NCI-H1694 (cell line): ENCODE measurements at regions not wholly inside any gene's neighbourhood (a gene's known extent, or its start where the extent isn't known, plus 50 kb on each side); places are given as distances from the start of the nearest gene placed in this dataset.
"Not testable (repeated sequence)": the region's sequence is repeated elsewhere in the genome, so short reads cannot be mapped to it uniquely, and the experiment has no call there.

Experiments used
- DNase-seq: peaks from one replicate; lab custom pipeline; 2025; lab: John Stamatoyannopoulos, UW

- not testable (repeated sequence) for DNase-seq
Observed at GRCh38 chr14:83298016-83298415, 1764.4 kb upstream of the SEL1L start.

GRCh38 chr14:83300476-83301064 lies 1766.9 kb upstream of the SEL1L start:
- DNase-seq: peak; percentile 73

- no peak for DNase-seq
Observed at GRCh38 chr14:83301791-83302190, 1768.1 kb upstream of the SEL1L start.

- no peak for DNase-seq
Observed at GRCh38 chr14:83309211-83309610, 1775.6 kb upstream of the SEL1L start.

GRCh38 chr14:83309833-83310232 lies 1776.2 kb upstream of the SEL1L start:
- no peak for DNase-seq

- DNase-seq: no peak
Observed at GRCh38 chr14:83312511-83312910, 1778.9 kb upstream of the SEL1L start.

- no peak for DNase-seq
Observed at GRCh38 chr14:83314764-83315163, 1781.1 kb upstream of the SEL1L start.

GRCh38 chr14:83316356-83316755 lies 1782.7 kb upstream of the SEL1L start:
- DNase-seq: no peak

GRCh38 chr14:83320837-83321236 lies 1787.2 kb upstream of the SEL1L start:
- no peak for DNase-seq

- no peak for DNase-seq
Observed at GRCh38 chr14:83331513-83331912, 1797.9 kb upstream of the SEL1L start.

GRCh38 chr14:83342590-83342989 lies 1808.9 kb upstream of the SEL1L start:
- DNase-seq: no peak

- no peak for DNase-seq
Observed at GRCh38 chr14:83347874-83348273, 1814.2 kb upstream of the SEL1L start.

- no peak for DNase-seq
Observed at GRCh38 chr14:83355609-83356008, 1822.0 kb upstream of the SEL1L start.

- DNase-seq: no peak
Observed at GRCh38 chr14:83356080-83356479, 1822.4 kb upstream of the SEL1L start.

- DNase-seq: no peak
Observed at GRCh38 chr14:83372271-83372670, 1838.6 kb upstream of the SEL1L start.

GRCh38 chr14:83379436-83379835 lies 1845.8 kb upstream of the SEL1L start:
- no peak for DNase-seq

GRCh38 chr14:83384253-83384652 lies 1850.6 kb upstream of the SEL1L start:
- no peak for DNase-seq

GRCh38 chr14:83395321-83395720 lies 1861.7 kb upstream of the SEL1L start:
- no peak for DNase-seq

GRCh38 chr14:83416476-83416875 lies 1882.8 kb upstream of the SEL1L start:
- no peak for DNase-seq

GRCh38 chr14:83419420-83419819 lies 1885.8 kb upstream of the SEL1L start:
- DNase-seq: no peak

- DNase-seq: no peak
Observed at GRCh38 chr14:83421711-83422110, 1888.1 kb upstream of the SEL1L start.

- DNase-seq: no peak
Observed at GRCh38 chr14:83425138-83425537, 1891.5 kb upstream of the SEL1L start.

- DNase-seq: no peak
Observed at GRCh38 chr14:83425706-83426105, 1892.1 kb upstream of the SEL1L start.

GRCh38 chr14:83433618-83434017 lies 1900.0 kb upstream of the SEL1L start:
- no peak for DNase-seq

- no peak for DNase-seq
Observed at GRCh38 chr14:83441801-83442200, 1908.1 kb upstream of the SEL1L start.
